ENCODE measurements at regions not wholly inside any gene's neighbourhood (a gene's known extent, or its start where the extent isn't known, plus 50 kb on each side); places are given as distances from the start of the nearest gene placed in this dataset.

- TF ChIP-seq CTCF (IDR thresholded peaks at IDR 0.05; ENCODE audit: insufficient read depth, low read length, poor library complexity, severe bottlenecking): no peak
- TF ChIP-seq EZH2phosphoT487 (conservative IDR thresholded peaks at IDR 0.05; ENCODE audit: low read length): no peak
These were observed 67.9 kb upstream of the BTN3A2 start for GRCh38 chr6:26296857-26297648.

Data from SU-DHL-6 (cell line).